ENCODE measurements at regions not wholly inside any gene's neighbourhood (a gene's known extent, or its start where the extent isn't known, plus 50 kb on each side); places are given as distances from the start of the nearest gene placed in this dataset.

GRCh38 chr11:116577956-116578355 is 194.8 kb downstream of the BUD13 start:
- Histone ChIP-seq H3K4me1 (ENCODE audit: control insufficient read depth in 1 of 2, insufficient read depth in 2 of 2, low read depth in 1 of 2, low read length in 1 of 2) (peaks cover 0 to 37% of the 10 kb centered on the region in 2 experiments; a peak in 1 of 4 replicates), H2AFZ (ENCODE audit: low read depth) (no peak overlapping the region), H3K36me3 (replicated peaks in 1 of 2; ENCODE audit: control insufficient read depth in 1 of 2, insufficient read depth in 2 of 2, low read length in 1 of 2) (no peaks in the 10 kb centered on the region), H3K79me2 (ENCODE audit: insufficient read depth) (no peaks in the 10 kb centered on the region), H3K9ac (no peak overlapping the region), H4K20me1 (ENCODE audit: insufficient read depth) (no peaks in the 10 kb centered on the region), H3K9me2 (no peaks in the 10 kb centered on the region), H3F3A (replicated peaks; ENCODE audit: insufficient read depth) (no peaks in the 10 kb centered on the region), H3K27ac (ENCODE audit: low read depth in 2 of 2, low read length in 1 of 2) (peak overlapping the region in 1 of 2 experiments; percentile 94; a peak in 2 of 4 replicates), H3K27me3 (ENCODE audit: insufficient read depth) (no peaks in the 10 kb centered on the region), H3K4me2 (no peak overlapping the region), H3K4me3 (ENCODE audit: low read depth in 2 of 2, low read length in 1 of 2) (no peak overlapping the region), H3K9me3 (no peaks in the 10 kb centered on the region)
- ChIA-PET CTCF (interaction anchor here (0.9 to 1.7 kb wide), 4 partner anchors 9 to 79 kb away, joined by 3 to 6 read pairs (median 3); no protein-coding TSS in a partner anchor), POLR2A (interaction anchor here (1.2 kb wide), 1 partner anchor 17 kb away, joined by 3 read pairs; no protein-coding TSS in a partner anchor)
- DNase-seq: no peak
- TF ChIP-seq NFIC (IDR thresholded peaks at IDR 0.05; ENCODE audit: borderline replicate concordance) (no peak), CTCF (IDR thresholded peaks at IDR 0.05) (no peak), USF1 (IDR thresholded peaks at IDR 0.05; ENCODE audit: borderline replicate concordance, low read depth) (no peak), EP300 (IDR thresholded peaks at IDR 0.05; ENCODE audit: borderline replicate concordance in 1 of 2, low read depth in 1 of 2, low read length in 1 of 2) (no peak), TCF12 (IDR thresholded peaks at IDR 0.05) (no peak), MAX (IDR thresholded peaks at IDR 0.05; ENCODE audit: low read depth) (no peak), RCOR1 (IDR thresholded peaks at IDR 0.05; ENCODE audit: low read length) (no peak), ELF1 (IDR thresholded peaks at IDR 0.05) (no peak), REST (IDR thresholded peaks at IDR 0.05; ENCODE audit: low read depth, low read length) (no peak), FOSL2 (IDR thresholded peaks at IDR 0.05; ENCODE audit: borderline replicate concordance, low read depth) (no peak), TEAD4 (IDR thresholded peaks at IDR 0.05; ENCODE audit: borderline replicate concordance, insufficient read depth) (no peak), YY1 (IDR thresholded peaks at IDR 0.05; ENCODE audit: low read depth) (no peak), TAF1 (IDR thresholded peaks at IDR 0.05; ENCODE audit: borderline replicate concordance, low read depth, low read length) (no peak), RFX5 (IDR thresholded peaks at IDR 0.05; ENCODE audit: low read length) (no peak), POLR2AphosphoS5 (IDR thresholded peaks at IDR 0.05; ENCODE audit: low read depth, low read length) (no peak), SIN3A (IDR thresholded peaks at IDR 0.05; ENCODE audit: borderline replicate concordance, low read depth, low read length) (no peak), PBX3 (IDR thresholded peaks at IDR 0.05) (no peak)
- 22% methylated on average over 3 of the region's 3 CpGs for WGBS (ENCODE audit: low lambda C conversion rate)

Data from SK-N-SH (cell line).